Endothelial cell of umbilical vein (primary cell): ENCODE measurements at regions not wholly inside any gene's neighbourhood (a gene's known extent, or its start where the extent isn't known, plus 50 kb on each side); places are given as distances from the start of the nearest gene placed in this dataset.

Experiments used
- BruUV-seq: library from RNA; stranded (reverse); fragments of 400-500 nt; replicated peaks from 2 replicates; lab custom pipeline; 2021; lab: Mats Ljungman, UMichigan
- CTCF ChIA-PET: fragments of 300-600, 350-600 bp; sonication (Branson Sonifier 250); formaldehyde crosslinking; loops from one replicate; lab custom pipeline; 2021; ENCODE audit warnings: antibody characterized with exemption, inconsistent platforms; lab: Charles Lee
- POLR2A ChIA-PET: fragments of 300-600, 350-600 bp; sonication (Branson Sonifier 250); formaldehyde crosslinking; loops from one replicate; lab custom pipeline; 2021; ENCODE audit warnings: antibody characterized with exemption, inconsistent platforms; lab: Charles Lee
- DNase-seq: peaks from one replicate; pipeline ENCODE4 v3.0.0-alpha.2; 2011; ENCODE audit warnings: low read depth, low spot score
- FAIRE-seq: peaks from 2 replicates; lab custom pipeline; 2011; peaks lifted over from hg19 to GRCh38; lab: Jason Lieb, UNC
- H2AFZ ChIP-seq: 2 replicates; pipeline ENCODE4 v1.6.0; 2012; ENCODE audit warnings: low read depth, low read length, control low read depth, inconsistent platforms
- H3K27ac ChIP-seq: 2 replicates; pipeline ENCODE4 v1.5.1; 2011; ENCODE audit warnings: low read depth, mild to moderate bottlenecking, control low read depth, low read length, moderate library complexity; ENCODE audit not compliant: insufficient read depth
- H3K27me3 ChIP-seq, 2 experiments: 2 replicates each; pipeline versions ENCODE4 v1.6.0 to v1.6.1; 2011; ENCODE audit warnings: low read length in 2 of 2, mixed read lengths in 1 of 2; ENCODE audit not compliant: control insufficient read depth in 2 of 2, insufficient read depth in 2 of 2
- H3K36me3 ChIP-seq, 2 experiments: 2 replicates in 1 of 2; 3 replicates in 1 of 2; pipeline ENCODE4 v1.5.1; 2011; ENCODE audit warnings: low read length in 2 of 2, mild to moderate bottlenecking in 1 of 2, moderate library complexity in 1 of 2; ENCODE audit not compliant: control insufficient read depth in 2 of 2, insufficient read depth in 2 of 2; ENCODE audit errors: extremely low read depth in 1 of 2
- H3K4me1 ChIP-seq: 3 replicates; pipeline ENCODE4 v1.5.1; 2011; ENCODE audit warnings: mild to moderate bottlenecking, low read length; ENCODE audit not compliant: control insufficient read depth, insufficient read depth; ENCODE audit errors: extremely low read depth
- H3K4me2 ChIP-seq: 2 replicates; pipeline ENCODE4 v1.6.1; 2011; ENCODE audit warnings: low read length, control low read depth, mixed read lengths; ENCODE audit not compliant: insufficient read depth
- H3K4me3 ChIP-seq, 3 experiments: fragments of 200-600 bp in 1 of 3; sonication (generic), shearing (Covaris generic) in 1 of 3; replicated peaks in 1 of 3; 2 replicates each; pipeline ENCODE4 v1.5.1; 2011 to 2016; ENCODE audit warnings: control low read depth in 3 of 3, low read length in 3 of 3, mild to moderate bottlenecking in 2 of 3, inconsistent platforms in 1 of 3, low read depth in 1 of 3, moderate library complexity in 1 of 3; ENCODE audit not compliant: insufficient read depth in 1 of 3
- H3K79me2 ChIP-seq: 2 replicates; pipeline ENCODE4 v1.6.0; 2012; ENCODE audit warnings: low read length, inconsistent platforms; ENCODE audit not compliant: control insufficient read depth, insufficient read depth
- H3K9ac ChIP-seq: replicated peaks from 2 replicates; pipeline ENCODE3; 2011; ENCODE audit warnings: low read length, control low read depth; ENCODE audit not compliant: insufficient read depth; ENCODE audit errors: extremely low read depth
- H3K9me1 ChIP-seq: replicated peaks from 3 replicates; pipeline ENCODE4 v1.6.0; 2011; ENCODE audit warnings: mild to moderate bottlenecking, low read length; ENCODE audit not compliant: control insufficient read depth, insufficient read depth; ENCODE audit errors: extremely low read depth
- H3K9me3 ChIP-seq: replicated peaks from 2 replicates; pipeline ENCODE4 v1.5.1; 2012; ENCODE audit warnings: low read length, inconsistent platforms; ENCODE audit not compliant: control insufficient read depth, insufficient read depth
- H4K20me1 ChIP-seq: replicated peaks from 2 replicates; pipeline ENCODE3; 2011; ENCODE audit warnings: mild to moderate bottlenecking, low read length; ENCODE audit not compliant: control insufficient read depth, insufficient read depth; ENCODE audit errors: extremely low read depth
- EZH2 ChIP-seq: IDR thresholded peaks from 2 replicates; pipeline ENCODE4 v1.6.1; 2012; ENCODE audit warnings: borderline replicate concordance, low read depth, mild to moderate bottlenecking, moderate library complexity, low read length, inconsistent platforms; ENCODE audit not compliant: severe bottlenecking
- FOS ChIP-seq: IDR thresholded peaks from 2 replicates; pipeline ENCODE4 v1.6.1; 2011; ENCODE audit warnings: mild to moderate bottlenecking, low read length, moderate library complexity, borderline replicate concordance; ENCODE audit not compliant: insufficient read depth
- GATA2 ChIP-seq: IDR thresholded peaks from 2 replicates; pipeline ENCODE4 v1.7.0; 2011; ENCODE audit warnings: low read depth, mild to moderate bottlenecking, moderate library complexity, mixed read lengths, low read length; ENCODE audit not compliant: insufficient read length, insufficient read depth
- MYC ChIP-seq: IDR thresholded peaks from one replicate; pipeline ENCODE4 v1.6.1; 2011; ENCODE audit warnings: mild to moderate bottlenecking, low read depth, low read length
- POLR2A ChIP-seq: IDR thresholded peaks from 2 replicates; pipeline ENCODE4 v1.6.1; 2012; ENCODE audit warnings: low read depth, mild to moderate bottlenecking, control low read depth, low read length
- POLR2AphosphoS5 ChIP-seq: IDR thresholded peaks from 2 replicates; pipeline ENCODE4 v1.6.1; 2012; ENCODE audit warnings: low read depth, mild to moderate bottlenecking, control low read depth, low read length, moderate library complexity; ENCODE audit not compliant: insufficient read depth
- dilution Hi-C: fragments of 300-500 bp; cut with MboI; formaldehyde crosslinking; loops from one replicate; pipeline ENCODE4 v1.15.0; 2019; ENCODE audit warnings: low sequenced_read_pairs; ENCODE audit not compliant: extremely low pct_ligation_motif_present
- intact Hi-C: fragments of 100-400 bp; cut with micrococcal nuclease; formaldehyde crosslinking; loops from one replicate; pipeline ENCODE4 v1.10.0; 2022
- TF ChIP-seq, protein P1 (sequence below), 2 donors: IDR thresholded peaks; 1 replicate in 1 of 2; 2 replicates in 1 of 2; pipeline ENCODE4 v1.5.1; 2011; ENCODE audit warnings: low read length in 2 of 2, mild to moderate bottlenecking in 2 of 2, moderate library complexity in 2 of 2, control low read depth in 1 of 2, inconsistent platforms in 1 of 2, low read depth in 1 of 2; ENCODE audit not compliant: insufficient read depth in 1 of 2; ENCODE audit errors: extremely low read depth in 1 of 2

DNA sequence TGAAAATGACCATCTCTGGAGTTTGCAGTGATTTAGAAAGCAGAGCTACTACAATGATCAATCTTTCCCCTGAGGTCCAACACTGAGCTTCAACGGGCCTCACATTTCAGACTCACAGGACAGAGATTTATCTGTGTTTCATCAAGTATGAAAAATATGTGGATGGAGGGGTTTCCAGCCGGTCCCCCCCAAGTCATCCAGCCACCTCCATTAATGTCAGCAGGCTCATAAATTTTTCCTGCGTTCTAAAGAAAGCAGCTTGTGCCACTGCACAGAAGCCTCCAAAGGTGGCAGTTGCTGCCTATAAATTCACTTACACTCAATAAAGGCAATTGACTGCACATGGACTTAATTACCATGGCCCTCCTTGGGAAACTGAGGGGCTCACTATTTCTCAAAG lies 117.4 kb upstream of the ACKR3 start:
- Histone ChIP-seq H3K27ac (no peak overlapping the region), H3K4me3 (no peak overlapping the region), H3K36me3 (no peaks in the 10 kb centered on the region), H3K79me2 (no peaks in the 10 kb centered on the region), H3K9me3 (no peaks in the 10 kb centered on the region), H2AFZ (no peak overlapping the region), H3K27me3 (no peaks in the 10 kb centered on the region), H3K4me2 (no peak overlapping the region), H3K9me1 (no peaks in the 10 kb centered on the region), H3K4me1 (no peaks in the 10 kb centered on the region), H4K20me1 (no peaks in the 10 kb centered on the region), H3K9ac (no peak overlapping the region)
- ChIA-PET POLR2A (no interaction called here), CTCF (interaction anchor here (1.2 kb wide), 1 partner anchor 609 kb away, joined by 3 read pairs; no protein-coding TSS in a partner anchor)
- no peak for FAIRE-seq
- TF ChIP-seq EZH2 (no peak), FOS (no peak), GATA2 (no peak), MYC (no peak)
- TF ChIP-seq, protein P1, sequence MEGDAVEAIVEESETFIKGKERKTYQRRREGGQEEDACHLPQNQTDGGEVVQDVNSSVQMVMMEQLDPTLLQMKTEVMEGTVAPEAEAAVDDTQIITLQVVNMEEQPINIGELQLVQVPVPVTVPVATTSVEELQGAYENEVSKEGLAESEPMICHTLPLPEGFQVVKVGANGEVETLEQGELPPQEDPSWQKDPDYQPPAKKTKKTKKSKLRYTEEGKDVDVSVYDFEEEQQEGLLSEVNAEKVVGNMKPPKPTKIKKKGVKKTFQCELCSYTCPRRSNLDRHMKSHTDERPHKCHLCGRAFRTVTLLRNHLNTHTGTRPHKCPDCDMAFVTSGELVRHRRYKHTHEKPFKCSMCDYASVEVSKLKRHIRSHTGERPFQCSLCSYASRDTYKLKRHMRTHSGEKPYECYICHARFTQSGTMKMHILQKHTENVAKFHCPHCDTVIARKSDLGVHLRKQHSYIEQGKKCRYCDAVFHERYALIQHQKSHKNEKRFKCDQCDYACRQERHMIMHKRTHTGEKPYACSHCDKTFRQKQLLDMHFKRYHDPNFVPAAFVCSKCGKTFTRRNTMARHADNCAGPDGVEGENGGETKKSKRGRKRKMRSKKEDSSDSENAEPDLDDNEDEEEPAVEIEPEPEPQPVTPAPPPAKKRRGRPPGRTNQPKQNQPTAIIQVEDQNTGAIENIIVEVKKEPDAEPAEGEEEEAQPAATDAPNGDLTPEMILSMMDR (IDR thresholded peaks at IDR 0.05; ENCODE audit: extremely low read depth in 1 of 2, insufficient read depth in 1 of 2, low read depth in 1 of 2, low read length in 2 of 2): no peak
- intact Hi-C loops: no loop called here
- dilution Hi-C loops: no loop called here
- no TSS peak for BruUV-seq
- DNase-seq: no peak

- H3K27ac ChIP-seq: no peak overlapping the region
- no peaks in the 10 kb centered on the region for H3K9me1 ChIP-seq
- no peaks in the 10 kb centered on the region for H3K4me1 ChIP-seq
- no peaks in the 10 kb centered on the region for H4K20me1 ChIP-seq
- H3K27me3 ChIP-seq: no peaks in the 10 kb centered on the region
- no peaks in the 10 kb centered on the region for H3K79me2 ChIP-seq
- no peak overlapping the region for H3K4me2 ChIP-seq
- POLR2A ChIA-PET: no interaction called here
- CTCF ChIA-PET: interaction anchor here (1.3 kb wide), 1 partner anchor 614 kb away, joined by 4 read pairs; no protein-coding TSS in a partner anchor
- TF ChIP-seq, protein P1 (IDR thresholded peaks at IDR 0.05; ENCODE audit: extremely low read depth in 1 of 2, insufficient read depth in 1 of 2, low read depth in 1 of 2, low read length in 2 of 2): no peak
- TF ChIP-seq POLR2AphosphoS5: no peak
- TF ChIP-seq POLR2A: no peak
- FAIRE-seq (no peak), DNase-seq (no peak)
- H3K9me3 ChIP-seq: no peaks in the 10 kb centered on the region
- no peak overlapping the region for H2AFZ ChIP-seq
- no peak overlapping the region for H3K9ac ChIP-seq
- H3K4me3 ChIP-seq: no peak overlapping the region
- H3K36me3 ChIP-seq: no peaks in the 10 kb centered on the region
- no TSS peak for BruUV-seq
- intact Hi-C loops: no loop called here
- dilution Hi-C loops: no loop called here
Measured at GRCh38 chr2:236454076-236454475, 115.5 kb upstream of the ACKR3 start.
